PC-3 (cell line): ENCODE measurements at regions not wholly inside any gene's neighbourhood (a gene's known extent, or its start where the extent isn't known, plus 50 kb on each side); places are given as distances from the start of the nearest gene placed in this dataset.
"Not testable (repeated sequence)": the region's sequence is repeated elsewhere in the genome, so short reads cannot be mapped to it uniquely, and the experiment has no call there.

Experiments used
- ATAC-seq: fragments of 200-7000 bp; cut with Tn5 transposase; 2 replicates; pipeline ENCODE4 v1.9.1; 2020; ENCODE audit warnings: mild to moderate bottlenecking, moderate library complexity
- BruUV-seq: library from RNA; stranded (reverse); fragments of 400-500 nt; replicated peaks from 2 replicates; lab custom pipeline; 2021; lab: Mats Ljungman, UMichigan
- CTCF ChIA-PET: fragments of 300-600 bp; sonication (Branson Sonifier 250); formaldehyde crosslinking; loops from one replicate; lab custom pipeline; 2022; ENCODE audit warnings: antibody characterized with exemption; lab: Charles Lee
- POLR2A ChIA-PET: fragments of 300-600 bp; sonication (Branson Sonifier 250); formaldehyde crosslinking; loops from one replicate; lab custom pipeline; 2022; ENCODE audit warnings: antibody characterized with exemption; ENCODE audit not compliant: unreplicated experiment; lab: Charles Lee
- DNase-seq: peaks from one replicate; pipeline ENCODE4 v3.0.0-alpha.2; 2015
- H2AFZ ChIP-seq: fragments of 300-600 bp; sonication (generic); 2 replicates; pipeline ENCODE4 v1.6.0; 2016; ENCODE audit warnings: antibody characterized with exemption, low read length
- H3F3A ChIP-seq: fragments of 300-600 bp; sonication (generic); one replicate; pipeline ENCODE4 v1.6.0; 2017; ENCODE audit warnings: antibody characterized with exemption, low read length, control low read depth, mild to moderate bottlenecking; ENCODE audit not compliant: unreplicated experiment
- H3K27ac ChIP-seq: fragments of 300-600 bp; sonication (generic); 2 replicates; pipeline ENCODE4 v1.5.1; 2016; ENCODE audit warnings: mild to moderate bottlenecking, low read length
- H3K27me3 ChIP-seq: fragments of 300-600 bp; sonication (generic); 2 replicates; pipeline ENCODE4 v1.6.1; 2016; ENCODE audit warnings: low read length, mixed read lengths
- H3K36me3 ChIP-seq: fragments of 300-600 bp; sonication (generic); 2 replicates; pipeline ENCODE4 v1.6.1; 2016; ENCODE audit warnings: low read depth, mixed run types, low read length, mixed read lengths
- H3K4me1 ChIP-seq: fragments of 300-600 bp; sonication (generic); 2 replicates; pipeline ENCODE4 v1.5.1; 2016; ENCODE audit warnings: low read length; ENCODE audit not compliant: insufficient read depth
- H3K4me2 ChIP-seq: fragments of 300-600 bp; sonication (generic); 2 replicates; pipeline ENCODE4 v1.6.0; 2016; ENCODE audit warnings: low read length
- H3K4me3 ChIP-seq: fragments of 300-600 bp; sonication (generic); 2 replicates; pipeline ENCODE4 v1.5.1; 2016; ENCODE audit warnings: mild to moderate bottlenecking, low read length, mixed read lengths
- H3K79me2 ChIP-seq: fragments of 300-600 bp; sonication (generic); 2 replicates; pipeline ENCODE4 v1.6.1; 2017; ENCODE audit warnings: low read length, mixed read lengths
- H3K9ac ChIP-seq: fragments of 300-600 bp; sonication (generic); 2 replicates; pipeline ENCODE4 v1.6.0; 2016; ENCODE audit warnings: mild to moderate bottlenecking, low read length
- H3K9me2 ChIP-seq: fragments of 300-600 bp; sonication (generic); replicated peaks from 2 replicates; pipeline ENCODE4 v1.6.1; 2016; ENCODE audit warnings: mixed run types, low read length, mixed read lengths
- H3K9me3 ChIP-seq: fragments of 300-600 bp; sonication (generic); 2 replicates; pipeline ENCODE4 v1.6.1; 2016; ENCODE audit warnings: low read length, mixed read lengths
- H4K20me1 ChIP-seq: fragments of 300-600 bp; sonication (generic); 2 replicates; pipeline ENCODE4 v1.6.1; 2016; ENCODE audit warnings: low read length, mixed read lengths
- CTCF ChIP-seq: fragments of 300-600 bp; sonication (generic); conservative IDR thresholded peaks from 2 replicates; pipeline ENCODE4 v1.5.1; 2017; ENCODE audit warnings: antibody characterized with exemption, low read depth, mild to moderate bottlenecking, low read length
- EZH2 ChIP-seq: fragments of 300-600 bp; sonication (generic); IDR thresholded peaks from one replicate; pipeline ENCODE4 v1.6.1; 2017; ENCODE audit warnings: antibody characterized with exemption, mild to moderate bottlenecking, low read length; ENCODE audit not compliant: unreplicated experiment
- EZH2phosphoT487 ChIP-seq: fragments of 300-600 bp; sonication (generic); IDR thresholded peaks from 2 replicates; pipeline ENCODE4 v1.6.1; 2018; ENCODE audit warnings: mild to moderate bottlenecking, antibody characterized with exemption, low read length, borderline replicate concordance
- intact Hi-C: fragments of 100-400 bp; cut with micrococcal nuclease; formaldehyde crosslinking; loops from 2 replicates; pipeline ENCODE4 v1.9.0; 2023

- Histone ChIP-seq H2AFZ (no peak overlapping the region), H3K4me3 (no peak overlapping the region), H3K9me3 (no peaks in the 10 kb centered on the region), H3K4me2 (no peak overlapping the region), H3K27ac (no peak overlapping the region), H3K4me1 (no peaks in the 10 kb centered on the region), H4K20me1 (no peaks in the 10 kb centered on the region), H3K9ac (no peak overlapping the region), H3K27me3 (peaks cover 68% of the 10 kb centered on the region), H3K79me2 (no peaks in the 10 kb centered on the region), H3K9me2 (no peaks in the 10 kb centered on the region), H3F3A (no peaks in the 10 kb centered on the region), H3K36me3 (no peaks in the 10 kb centered on the region)
- ChIA-PET POLR2A (no interaction called here), CTCF (no interaction called here)
- DNase-seq (no peak), ATAC-seq (no peak)
- BruUV-seq, result no TSS peak
- no peak for TF ChIP-seq EZH2phosphoT487
- no peak for TF ChIP-seq CTCF
- no peak for TF ChIP-seq EZH2
- intact Hi-C loops, result no loop called here
Observed at GRCh38 chr1:38185913-38186312, 139.3 kb upstream of the POU3F1 start.

GRCh38 chr1:38183747-38184146 is 137.2 kb upstream of the POU3F1 start:
- peaks cover 68% of the 10 kb centered on the region for H3K27me3 ChIP-seq
- H4K20me1 ChIP-seq, result no peaks in the 10 kb centered on the region
- H3K27ac ChIP-seq, result no peak overlapping the region
- no TSS peak for BruUV-seq
- POLR2A ChIA-PET, result no interaction called here
- H3K9ac ChIP-seq, result no peak overlapping the region
- no peak overlapping the region for H3K4me2 ChIP-seq
- no peak overlapping the region for H2AFZ ChIP-seq
- H3K79me2 ChIP-seq, result no peaks in the 10 kb centered on the region
- ATAC-seq, result no peak
- intact Hi-C loops, result no loop called here
- H3K4me3 ChIP-seq, result no peak overlapping the region
- no peaks in the 10 kb centered on the region for H3K9me3 ChIP-seq
- H3K9me2 ChIP-seq, result no peaks in the 10 kb centered on the region
- H3K36me3 ChIP-seq, result no peaks in the 10 kb centered on the region
- no peaks in the 10 kb centered on the region for H3F3A ChIP-seq
- no peak for DNase-seq
- H3K4me1 ChIP-seq, result no peaks in the 10 kb centered on the region
- CTCF ChIA-PET, result no interaction called here
- TF ChIP-seq EZH2phosphoT487 (no peak), EZH2 (no peak), CTCF (no peak)

- H3K79me2 ChIP-seq, result no peaks in the 10 kb centered on the region
- no peaks in the 10 kb centered on the region for H3F3A ChIP-seq
- H3K9me2 ChIP-seq, result no peaks in the 10 kb centered on the region
- no peaks in the 10 kb centered on the region for H3K9me3 ChIP-seq
- no peak overlapping the region for H3K4me2 ChIP-seq
- H3K36me3 ChIP-seq, result no peaks in the 10 kb centered on the region
- H2AFZ ChIP-seq, result no peak overlapping the region
- H3K9ac ChIP-seq, result no peak overlapping the region
- peaks cover 68% of the 10 kb centered on the region for H3K27me3 ChIP-seq
- H3K4me3 ChIP-seq, result no peak overlapping the region
- H4K20me1 ChIP-seq, result no peaks in the 10 kb centered on the region
- no peaks in the 10 kb centered on the region for H3K4me1 ChIP-seq
- TF ChIP-seq EZH2phosphoT487, result no peak
- no peak for TF ChIP-seq EZH2
- TF ChIP-seq CTCF, result no peak
- ATAC-seq, result no peak
- ChIA-PET CTCF (no interaction called here), POLR2A (no interaction called here)
- intact Hi-C loops, result no loop called here
- H3K27ac ChIP-seq, result no peak overlapping the region
- no peak for DNase-seq
- BruUV-seq, result no TSS peak
Observed at GRCh38 chr1:38183096-38183495, 136.5 kb upstream of the POU3F1 start.

- H3K4me1 ChIP-seq, H3K27ac ChIP-seq, POLR2A ChIA-PET, H2AFZ ChIP-seq, CTCF ChIA-PET, BruUV-seq, H3F3A ChIP-seq, H3K9ac ChIP-seq, H3K79me2 ChIP-seq, H4K20me1 ChIP-seq, H3K4me2 ChIP-seq, H3K36me3 ChIP-seq, DNase-seq, H3K9me2 ChIP-seq, intact Hi-C loops, ATAC-seq, H3K4me3 ChIP-seq, H3K9me3 ChIP-seq: not testable (repeated sequence)
- H3K27me3 ChIP-seq, result peaks cover 59% of the 10 kb centered on the region
Observed at GRCh38 chr1:38180388-38180787, 133.8 kb upstream of the POU3F1 start.
